ENCODE measurements at regions not wholly inside any gene's neighbourhood (a gene's known extent, or its start where the extent isn't known, plus 50 kb on each side); places are given as distances from the start of the nearest gene placed in this dataset.
"Not testable (repeated sequence)": the region's sequence is repeated elsewhere in the genome, so short reads cannot be mapped to it uniquely, and the experiment has no call there.

DNA sequence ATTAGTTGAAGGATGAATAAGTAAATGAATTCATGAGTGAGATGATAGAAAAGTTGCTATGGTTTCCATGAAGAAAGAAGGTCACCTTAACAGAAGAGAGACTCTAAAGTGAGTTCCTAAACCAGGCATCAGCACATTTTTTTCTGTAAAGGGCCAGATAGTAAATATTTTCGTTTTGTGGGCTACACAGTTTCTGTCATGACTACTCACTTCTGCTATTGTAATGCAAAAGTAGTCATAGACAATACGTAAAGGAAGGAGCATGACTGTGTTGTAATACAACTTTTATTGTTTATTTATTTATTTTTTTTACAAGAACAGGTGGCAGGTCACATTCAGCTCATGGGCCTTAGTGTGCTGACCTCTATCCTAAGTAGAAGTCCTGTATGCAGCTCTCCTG lies 426.1 kb upstream of the DYNLRB2 start:
- DNase-seq = no peak

DNA sequence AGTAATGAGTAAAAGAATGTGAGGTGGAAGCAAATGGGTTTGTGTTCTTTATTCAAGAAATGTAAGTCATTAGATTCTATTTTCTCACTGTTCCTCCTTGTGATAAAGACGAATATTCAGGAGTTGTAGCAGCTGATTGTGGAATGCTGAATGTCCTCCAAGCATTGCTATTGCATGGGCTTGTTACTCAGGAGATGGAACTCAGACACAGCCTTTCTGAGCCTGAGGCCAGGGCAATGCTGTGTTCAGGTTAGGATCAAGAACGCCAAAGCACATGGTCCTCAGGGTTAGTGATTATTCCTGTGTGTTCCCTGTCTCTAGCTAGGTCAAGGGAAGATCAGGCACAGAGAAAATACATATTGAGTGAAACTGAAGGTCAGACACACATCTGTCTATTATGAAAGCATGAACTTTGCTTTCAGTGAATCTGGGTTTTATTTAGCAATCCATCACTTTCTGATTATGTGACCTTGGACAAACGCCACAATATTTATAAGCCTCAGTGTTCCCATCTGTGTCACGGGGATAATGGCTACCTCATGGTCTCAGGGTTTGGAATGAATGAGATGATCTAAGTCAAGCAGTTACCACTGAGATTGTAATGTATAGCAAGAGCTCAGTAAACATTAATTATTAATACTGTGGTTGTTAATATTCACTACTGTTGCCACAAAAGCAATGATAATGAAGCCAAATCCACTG lies 426.8 kb upstream of the DYNLRB2 start:
- DNase-seq = no peak

DNA sequence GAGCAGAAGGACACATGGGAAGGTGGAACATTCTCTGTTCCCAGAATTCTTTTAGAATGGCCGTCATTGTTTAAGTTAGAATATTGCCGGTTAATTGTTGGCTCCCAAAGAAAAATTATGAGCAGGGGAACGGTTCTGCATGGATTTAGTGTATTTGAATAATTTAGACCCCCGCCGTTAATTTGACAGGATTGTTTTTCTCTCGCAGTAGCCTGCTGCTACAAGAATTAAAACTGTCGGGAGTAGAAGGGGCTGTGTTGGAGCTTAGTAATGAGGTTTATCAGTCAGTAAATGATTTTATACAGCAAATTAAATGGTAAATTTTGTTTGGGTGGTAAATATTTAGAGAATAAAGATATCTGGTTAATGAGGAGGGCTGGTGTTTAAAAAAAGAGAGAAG lies 431.2 kb upstream of the DYNLRB2 start:
- DNase-seq = no peak

DNA sequence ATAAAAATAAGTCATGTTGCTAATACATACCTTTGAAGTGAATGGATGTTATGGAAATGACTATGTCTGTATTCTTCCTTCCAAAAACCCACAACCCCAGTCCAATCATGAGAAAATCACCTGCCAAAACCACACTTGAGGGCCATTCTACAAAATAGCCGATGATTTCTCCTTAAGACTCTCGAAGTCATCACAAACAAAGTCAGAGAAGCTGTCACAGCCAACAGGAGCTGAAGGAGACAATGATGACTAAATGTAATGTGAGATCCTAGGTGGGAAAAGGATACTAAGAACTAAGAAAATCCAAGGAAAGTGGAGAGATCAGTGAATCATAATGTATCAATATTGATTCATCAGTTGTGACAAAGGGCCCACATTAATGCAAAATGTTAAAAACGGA lies 432.9 kb upstream of the DYNLRB2 start:
- no peak for DNase-seq

DNA sequence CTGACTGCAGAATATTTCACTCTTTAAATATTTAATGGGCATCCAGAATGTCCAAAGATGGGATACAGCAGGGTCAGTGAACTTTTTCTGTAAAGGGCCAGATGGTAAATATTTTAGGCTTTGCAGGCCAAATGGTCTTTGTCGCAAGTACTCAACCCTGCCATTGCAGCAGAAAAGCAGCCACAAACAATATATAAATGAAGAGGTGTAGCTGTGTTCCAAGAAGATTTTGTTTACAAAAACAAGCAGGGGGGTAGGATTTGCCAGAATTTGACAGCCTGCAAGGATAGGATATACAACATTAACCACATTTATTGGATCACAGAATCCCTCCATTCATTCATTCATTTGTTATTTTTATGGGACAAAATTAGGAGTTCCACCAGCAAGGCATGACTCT lies 435.0 kb upstream of the DYNLRB2 start:
- no peak for DNase-seq

DNA sequence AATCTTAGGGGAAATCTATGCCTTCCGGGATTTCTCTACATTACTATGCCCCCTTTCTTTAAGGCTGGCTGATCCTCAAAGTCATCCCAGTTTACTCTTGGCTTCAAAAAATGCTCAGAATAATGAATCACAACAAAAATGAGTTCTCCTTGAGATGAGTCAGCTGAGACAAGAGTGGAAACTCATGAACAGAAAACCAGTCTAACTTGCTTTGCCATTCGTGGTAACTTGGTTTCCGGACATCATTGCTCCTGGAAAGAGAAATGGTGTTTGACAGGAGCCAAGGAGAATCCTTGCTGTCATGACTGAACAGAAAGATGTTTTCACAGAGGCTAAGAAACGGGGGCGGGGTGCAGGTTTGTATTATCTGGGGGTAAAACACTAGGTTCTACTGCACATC lies 435.6 kb upstream of the DYNLRB2 start:
- DNase-seq = no peak

DNA sequence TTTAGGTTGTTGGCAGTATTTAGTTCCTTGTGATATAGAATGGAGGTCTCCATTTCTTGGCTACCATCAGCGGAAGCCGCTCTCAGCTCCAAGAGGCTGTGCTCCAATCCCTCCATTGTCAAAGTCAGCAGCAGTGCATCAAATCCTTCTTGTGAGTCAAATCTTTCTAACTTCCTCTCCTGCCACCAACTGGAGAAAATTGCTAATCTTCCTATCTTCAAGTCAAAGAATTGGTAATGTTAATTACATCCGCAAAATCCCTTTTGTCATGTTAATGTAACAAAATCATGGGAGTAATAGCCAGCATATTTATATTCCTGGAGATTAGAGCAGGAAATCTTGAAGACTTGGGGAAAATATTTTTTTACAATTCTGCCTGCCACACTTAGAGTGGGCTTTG lies 436.4 kb upstream of the DYNLRB2 start:
- DNase-seq = no peak

DNA sequence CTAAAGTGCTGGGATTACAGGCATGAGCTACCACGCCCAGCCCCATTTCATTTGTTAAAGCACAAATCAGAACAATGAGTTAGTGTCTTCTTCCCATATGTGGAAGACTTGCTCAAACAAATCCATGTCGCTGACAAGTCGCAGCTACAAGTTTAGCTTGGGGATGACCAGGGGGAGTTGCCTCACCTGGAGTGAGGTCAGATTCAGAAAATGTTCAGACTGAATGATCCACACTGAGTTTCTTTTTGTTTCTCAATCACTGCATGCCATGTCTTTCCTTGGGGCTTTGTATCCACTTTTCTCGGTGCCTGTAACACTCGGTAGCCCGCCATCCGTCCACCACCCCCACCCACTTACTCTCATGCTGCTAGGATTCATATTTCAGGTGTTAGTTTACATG lies 437.3 kb upstream of the DYNLRB2 start:
- DNase-seq = no peak

DNA sequence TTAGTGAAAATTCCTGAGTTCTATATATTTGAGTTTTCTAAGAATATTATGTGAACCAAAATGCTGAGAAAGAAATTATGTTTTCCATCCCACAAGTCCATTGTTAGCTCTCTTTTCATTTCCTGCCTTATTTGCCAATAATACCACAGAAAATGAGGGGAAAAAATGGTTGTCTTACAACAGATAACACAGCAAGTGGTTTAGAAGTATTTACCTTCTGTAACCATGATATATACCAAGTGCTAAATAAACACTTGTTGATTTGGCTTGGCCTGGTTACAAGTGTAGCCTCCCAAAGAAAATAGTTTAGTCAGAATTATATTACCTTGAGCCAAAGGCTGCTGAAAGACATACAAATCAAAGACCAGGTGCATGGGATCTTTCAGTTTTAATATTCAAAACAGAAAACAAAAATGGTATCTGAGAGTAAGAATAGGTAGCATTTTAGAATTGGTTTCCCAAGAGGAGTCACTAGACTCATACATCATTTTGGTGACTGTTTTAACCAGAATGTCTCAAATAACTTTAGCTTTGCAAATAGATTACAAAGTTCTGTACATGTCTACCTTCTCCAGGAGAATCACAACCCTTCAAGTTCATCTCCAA lies 439.8 kb upstream of the DYNLRB2 start:
- DNase-seq = no peak

DNA sequence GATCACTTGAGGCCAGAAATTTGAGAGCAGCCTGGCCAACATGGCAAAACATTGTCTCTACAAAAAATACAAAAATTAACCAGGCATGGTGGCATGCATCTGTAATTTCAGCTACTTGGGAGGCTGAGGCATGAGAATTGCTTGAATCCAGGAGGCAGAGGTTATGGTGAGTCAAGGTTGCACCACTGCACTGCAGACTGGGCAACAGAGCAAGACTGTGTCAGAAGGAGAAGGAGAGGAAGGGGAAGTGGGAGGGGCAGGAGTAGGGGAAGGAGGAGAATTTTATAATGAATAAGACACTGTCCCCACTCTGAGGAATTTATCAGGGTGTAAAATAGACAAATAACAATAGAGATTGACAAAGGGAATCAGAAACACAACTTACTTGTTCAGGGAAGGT lies 440.6 kb upstream of the DYNLRB2 start:
- DNase-seq = no peak

DNA sequence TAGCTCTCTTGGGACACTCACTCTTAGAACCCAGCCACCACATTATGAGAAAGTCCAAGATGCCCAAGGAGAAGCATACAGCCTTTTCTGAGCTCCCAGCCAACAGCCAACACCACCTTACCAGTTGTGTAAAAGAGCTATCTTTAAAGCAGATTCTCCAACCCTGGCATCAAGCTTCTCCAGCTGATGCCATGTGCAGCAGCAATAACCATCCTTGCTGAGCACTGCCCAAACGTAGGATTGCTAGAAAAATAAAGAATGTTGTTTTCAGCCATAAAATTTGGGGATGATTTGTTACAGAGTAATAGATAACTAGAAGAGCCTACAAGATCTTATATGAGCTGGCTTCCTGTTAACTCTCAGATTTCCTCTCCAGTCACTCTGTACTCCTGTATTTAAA lies 443.7 kb upstream of the DYNLRB2 start:
- DNase-seq = no peak

DNA sequence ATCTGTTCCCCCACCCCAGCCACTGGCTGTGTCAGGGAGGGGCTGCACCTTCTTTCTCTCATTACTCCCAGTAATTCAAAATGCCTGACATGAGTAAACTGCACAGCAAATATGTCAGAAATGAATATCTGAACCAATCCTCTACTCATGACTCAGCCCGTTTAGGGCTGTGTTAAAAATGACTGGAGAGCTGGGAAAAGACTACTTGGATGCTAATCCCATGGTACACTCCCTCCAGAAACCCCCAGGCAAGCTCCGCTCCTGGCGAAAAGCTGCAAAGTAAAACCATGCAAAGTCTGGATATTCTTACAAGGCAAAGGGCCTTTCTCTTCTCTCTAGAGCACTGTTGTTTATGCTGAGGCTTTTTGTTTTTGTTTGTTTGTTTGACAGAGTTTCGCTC lies 448.1 kb upstream of the DYNLRB2 start:
- no peak for DNase-seq

DNA sequence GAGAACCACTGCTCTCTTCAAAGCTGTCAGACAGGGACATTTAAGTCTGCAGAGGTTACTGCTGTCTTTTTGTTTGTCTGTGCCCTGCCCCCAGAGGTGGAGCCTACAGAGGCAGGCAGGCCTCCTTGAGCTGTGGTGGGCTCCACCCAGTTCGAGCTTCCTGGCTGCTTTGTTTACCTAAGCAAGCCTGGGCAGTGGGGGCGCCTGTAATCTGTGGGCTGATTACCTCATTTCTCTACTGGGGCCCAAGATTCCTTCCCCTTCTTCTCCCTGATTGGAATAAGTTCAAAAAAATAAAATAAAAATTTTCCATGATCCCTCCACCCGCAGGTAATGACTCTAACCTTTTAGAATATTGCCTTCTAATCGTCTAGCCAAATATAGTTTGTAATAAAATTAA lies 449.3 kb upstream of the DYNLRB2 start:
- not testable (repeated sequence) for DNase-seq

DNA sequence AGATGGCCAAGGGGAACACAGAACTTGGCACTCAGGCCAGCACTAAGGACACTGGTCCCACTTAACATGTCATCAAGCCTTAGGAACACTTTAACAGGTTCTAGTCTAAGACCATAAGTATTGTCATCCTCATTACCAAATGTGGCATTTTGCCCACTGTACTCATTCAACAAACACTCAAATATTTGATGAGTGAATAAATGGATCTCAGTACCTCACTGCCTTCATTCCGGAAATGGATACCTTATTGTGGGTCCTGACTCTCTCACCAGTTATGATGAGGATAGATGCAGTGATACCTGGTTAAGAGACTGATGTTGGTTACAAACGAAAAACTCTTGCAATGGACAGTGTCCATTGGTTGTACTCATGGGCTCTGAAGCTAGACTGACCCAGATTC lies 455.2 kb upstream of the DYNLRB2 start:
- no peak for DNase-seq

DNA sequence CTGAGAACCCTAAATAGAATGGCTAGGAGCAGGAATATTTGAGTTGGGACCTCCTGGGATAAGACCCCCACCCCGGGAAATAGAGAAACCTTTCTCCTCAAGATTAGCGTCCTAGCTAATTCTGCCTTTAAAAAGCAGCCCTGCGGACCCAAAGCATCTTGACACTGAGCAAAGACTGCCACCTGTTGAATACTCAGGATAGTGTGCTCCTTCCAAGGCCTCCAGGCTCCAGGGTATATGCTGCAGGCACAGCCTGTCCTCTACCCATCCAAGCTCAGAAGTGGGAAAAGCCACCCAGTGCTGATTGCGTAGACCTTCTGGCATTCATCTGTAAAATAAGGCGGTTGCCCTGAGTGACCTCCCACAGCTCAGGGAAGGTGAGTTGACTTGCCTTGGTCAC lies 456.2 kb upstream of the DYNLRB2 start:
- DNase-seq = no peak

DNA sequence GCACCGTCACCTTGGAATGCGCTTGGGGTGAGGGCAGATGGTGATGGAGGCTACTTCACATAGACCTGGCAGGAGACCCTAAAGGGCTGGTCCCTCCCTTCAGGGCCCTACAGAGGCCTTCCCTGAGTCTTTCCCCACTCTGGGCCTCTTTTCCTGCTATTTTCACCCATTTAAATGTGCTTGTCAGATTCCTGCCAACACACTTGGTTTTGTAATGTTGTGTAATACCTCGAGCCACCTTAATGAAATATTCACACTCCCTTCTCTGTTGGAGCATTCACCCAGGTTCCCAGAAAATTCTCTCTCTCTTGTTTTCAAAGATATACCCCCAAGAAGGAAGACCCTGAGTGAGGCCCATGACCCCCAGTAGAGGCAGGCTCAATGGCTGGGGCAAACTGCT lies 456.6 kb upstream of the DYNLRB2 start:
- no peak for DNase-seq

DNA sequence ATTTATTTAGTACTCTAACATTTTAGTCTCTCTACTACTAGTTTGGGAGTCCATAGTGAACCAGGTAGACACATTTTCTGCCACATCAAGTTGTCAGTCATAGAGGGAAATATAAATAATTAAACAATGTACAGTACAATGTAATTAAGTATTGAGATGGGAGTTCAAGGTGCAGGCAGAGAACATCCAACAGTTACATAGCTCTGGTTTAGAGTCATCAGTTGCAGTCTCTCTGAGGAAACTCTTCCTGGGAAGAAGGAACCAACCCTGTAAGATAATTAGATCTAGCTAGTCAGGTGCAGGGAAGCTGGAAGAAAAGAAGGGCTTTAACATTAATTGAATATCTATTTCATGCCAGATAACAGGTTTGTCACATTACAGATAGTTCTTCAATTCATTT lies 457.9 kb upstream of the DYNLRB2 start:
- DNase-seq = no peak

DNA sequence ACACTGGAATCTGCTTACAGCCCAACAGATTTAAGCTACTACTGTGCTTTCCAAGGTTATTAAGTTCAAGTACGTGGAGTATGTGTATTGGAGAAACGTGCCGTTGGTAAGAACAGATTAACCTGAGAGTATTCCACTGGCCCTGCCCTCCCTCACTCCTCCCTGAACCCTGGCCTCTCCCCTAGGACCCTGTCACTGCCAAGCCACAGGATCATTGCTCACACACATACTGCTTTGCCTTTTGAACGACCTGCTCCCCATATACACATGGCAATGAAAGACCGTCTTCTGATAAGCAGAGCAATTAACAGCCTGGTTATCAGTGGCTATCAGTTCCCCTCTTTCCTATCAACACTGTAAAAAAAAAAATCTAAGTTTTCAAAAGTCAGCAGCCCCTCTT lies 458.9 kb upstream of the DYNLRB2 start:
- no peak for DNase-seq

DNA sequence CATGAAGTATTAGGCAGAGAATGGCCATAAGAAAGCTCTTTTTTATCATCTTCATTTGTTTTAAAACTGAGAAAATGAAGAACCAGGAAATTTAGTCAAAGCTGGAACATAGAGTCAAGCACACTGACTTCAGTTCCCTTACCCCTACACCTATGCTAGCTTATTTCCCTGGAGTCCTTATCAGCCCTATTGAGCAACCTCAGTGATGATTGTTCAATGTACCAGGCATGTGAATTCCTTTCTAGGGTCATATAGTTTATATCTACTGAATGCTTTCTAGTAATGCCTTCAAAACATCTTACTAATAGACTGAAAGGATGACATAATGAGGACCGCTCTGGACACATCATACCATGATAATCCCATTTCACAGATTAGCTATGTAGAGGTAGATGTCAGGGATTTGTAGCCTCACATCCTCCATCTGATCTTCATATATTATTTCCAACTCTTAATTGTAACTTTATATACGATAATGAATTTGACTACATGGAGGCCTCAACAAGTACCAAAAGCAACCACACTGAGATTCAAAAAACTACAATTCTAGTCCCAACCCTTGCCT lies 460.4 kb upstream of the DYNLRB2 start:
- DNase-seq = no peak

DNA sequence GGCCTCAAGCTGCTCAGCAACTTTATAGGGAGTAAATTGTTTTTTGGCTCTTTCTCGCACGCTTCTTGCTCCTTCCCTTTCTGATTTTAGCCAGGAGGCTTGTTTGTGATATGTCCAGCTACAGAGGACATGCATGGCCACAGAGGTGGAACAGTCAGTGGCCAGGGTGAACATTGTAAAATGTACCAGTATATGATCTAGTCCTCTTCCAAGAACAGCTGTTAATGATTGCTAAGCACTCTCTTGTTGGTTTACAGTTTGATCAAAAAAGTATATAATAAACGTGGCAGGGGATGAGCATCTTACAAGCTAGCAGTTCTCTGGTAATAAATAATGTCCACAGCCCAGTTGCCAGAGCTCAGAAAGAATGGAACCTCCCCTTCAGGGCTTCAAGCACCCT lies 461.7 kb upstream of the DYNLRB2 start:
- DNase-seq = no peak

DNA sequence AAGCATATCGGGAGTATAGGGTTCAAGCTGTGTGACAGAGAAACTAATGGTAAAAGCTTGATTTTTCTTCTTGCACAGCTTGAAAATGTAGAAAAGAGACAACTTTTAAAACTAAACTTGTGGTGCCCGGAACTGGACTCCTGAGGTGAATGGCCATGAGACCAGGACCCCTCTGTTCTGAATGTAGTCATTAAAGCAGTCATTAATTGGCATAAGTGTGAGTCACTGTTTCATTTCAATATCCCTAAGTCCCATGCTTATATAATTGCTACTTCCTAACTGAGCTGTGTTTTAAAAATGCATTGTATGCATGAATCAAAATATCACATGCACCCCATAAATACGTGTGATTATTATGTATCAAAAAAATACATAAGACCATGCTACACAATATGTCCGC lies 463.1 kb upstream of the DYNLRB2 start:
- no peak for DNase-seq

DNA sequence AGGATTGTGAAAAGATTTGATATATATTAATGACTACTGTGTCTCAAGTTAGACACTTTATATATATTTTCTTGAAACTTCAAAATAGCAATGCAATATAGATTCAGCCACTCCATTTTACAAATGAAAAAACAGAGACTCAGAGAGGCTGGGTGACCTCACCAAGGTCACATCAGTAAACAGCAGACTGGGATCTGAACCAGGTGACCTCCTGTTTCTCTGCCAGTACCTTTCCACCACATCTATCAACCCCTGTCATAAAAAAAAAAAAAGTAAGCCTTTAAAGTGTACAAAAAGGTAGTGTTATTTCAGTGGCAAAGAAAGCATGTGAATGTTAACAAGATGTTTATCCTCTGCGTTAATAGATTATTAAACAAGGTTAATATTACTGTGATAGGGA lies 466.5 kb upstream of the DYNLRB2 start:
- DNase-seq = no peak

DNA sequence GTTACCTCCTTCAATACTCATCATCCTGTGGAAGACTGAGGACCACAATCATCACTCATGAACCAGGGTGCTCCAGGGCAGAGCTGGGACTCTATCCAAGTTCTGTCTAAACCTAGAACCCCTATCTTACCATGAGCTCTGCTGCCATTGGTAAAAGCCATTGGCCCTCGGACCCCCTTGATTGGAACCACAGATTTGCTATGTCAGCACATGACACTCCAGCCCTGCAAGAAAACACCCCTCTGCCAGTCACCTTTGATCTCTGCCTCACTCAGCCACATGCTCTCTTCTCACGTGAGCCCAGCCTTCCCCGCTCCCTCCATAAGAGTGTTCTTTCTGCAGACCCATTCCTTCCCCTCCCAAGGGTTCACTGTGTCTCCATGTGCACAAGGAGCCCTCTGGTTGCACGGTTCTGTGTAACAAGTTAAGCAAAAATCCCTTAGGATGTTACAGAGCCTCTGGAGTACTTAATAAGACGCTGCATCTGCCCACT lies 468.8 kb upstream of the DYNLRB2 start:
- no peak for DNase-seq

DNA sequence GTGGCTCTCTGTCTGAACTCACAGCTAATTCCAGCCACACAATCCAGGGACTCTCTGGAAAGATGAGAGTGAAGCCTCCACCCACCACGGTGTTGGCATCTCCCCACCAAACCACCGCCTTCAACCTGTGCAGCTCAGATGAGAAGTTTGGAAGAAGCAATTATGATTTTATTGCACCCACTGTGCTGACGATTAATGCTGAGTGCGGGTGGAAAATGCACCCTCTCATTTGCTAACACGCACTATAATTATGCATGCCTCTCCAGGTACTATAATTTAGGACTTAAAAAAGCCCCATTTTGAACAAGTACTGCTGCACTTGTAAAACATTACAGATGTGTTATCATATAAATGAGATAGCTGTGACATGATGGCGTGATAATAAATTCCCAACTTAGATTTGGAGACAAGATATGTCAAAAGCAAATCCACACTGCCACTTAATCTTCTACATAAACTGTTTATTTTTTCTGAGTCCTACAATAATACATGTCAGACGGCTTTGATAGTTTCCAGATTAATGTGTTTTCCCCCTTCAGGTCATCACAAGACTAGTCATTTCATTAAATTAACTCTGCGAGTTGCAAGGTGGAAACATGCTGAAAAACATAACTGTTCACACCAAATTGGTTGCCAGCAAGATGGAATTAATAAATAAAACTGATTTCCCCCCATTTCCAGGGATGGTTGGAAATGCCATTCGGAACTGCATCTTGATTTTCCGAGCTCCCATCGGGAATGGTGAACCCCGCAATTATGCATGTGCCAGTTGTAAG lies 466.5 kb upstream of the MAF start:
- no peak for DNase-seq

All from activated CD4-positive, alpha-beta T cell treated with anti-CD3 and anti-CD28 coated beads for 1 hour (primary cell).